HG03439 (cell line): ENCODE measurements at regions not wholly inside any gene's neighbourhood (a gene's known extent, or its start where the extent isn't known, plus 50 kb on each side); places are given as distances from the start of the nearest gene placed in this dataset.
A peak's percentile ranks its signal among the peaks of the same experiment; 100 is the strongest.

Source experiments
- ATAC-seq: cut with Tn5 transposase; IDR thresholded peaks from one replicate; pipeline ENCODE4 v1.9.1; 2021; ENCODE audit warnings: mild to moderate bottlenecking, moderate library complexity; ENCODE audit not compliant: unreplicated experiment

DNA sequence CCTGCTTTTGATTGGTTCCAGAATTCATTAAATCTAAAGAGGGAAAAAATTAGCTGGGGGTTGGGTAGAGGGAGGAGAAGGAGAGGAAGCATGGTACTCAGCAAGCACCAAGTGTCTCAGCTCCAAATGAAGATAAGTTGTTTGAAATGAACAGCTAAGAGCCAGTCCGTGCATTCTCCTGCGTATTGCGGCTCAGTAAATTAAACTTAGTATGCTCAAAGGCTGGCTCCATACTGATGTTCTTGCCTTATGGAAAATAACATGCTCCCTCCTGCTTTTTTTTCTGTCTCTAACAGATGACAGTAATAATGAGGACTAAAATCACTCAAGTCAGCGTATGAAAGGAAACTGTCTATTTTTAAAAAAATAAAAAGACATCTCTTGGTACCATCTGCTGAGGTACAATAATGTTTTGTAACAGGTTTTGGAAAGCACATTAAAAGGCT lies 161.0 kb downstream of the SPATA31D1 start:
- ATAC-seq, result no peak

GRCh38 chr9:82152181-82152580 lies 163.6 kb downstream of the SPATA31D1 start:
- no peak for ATAC-seq

DNA sequence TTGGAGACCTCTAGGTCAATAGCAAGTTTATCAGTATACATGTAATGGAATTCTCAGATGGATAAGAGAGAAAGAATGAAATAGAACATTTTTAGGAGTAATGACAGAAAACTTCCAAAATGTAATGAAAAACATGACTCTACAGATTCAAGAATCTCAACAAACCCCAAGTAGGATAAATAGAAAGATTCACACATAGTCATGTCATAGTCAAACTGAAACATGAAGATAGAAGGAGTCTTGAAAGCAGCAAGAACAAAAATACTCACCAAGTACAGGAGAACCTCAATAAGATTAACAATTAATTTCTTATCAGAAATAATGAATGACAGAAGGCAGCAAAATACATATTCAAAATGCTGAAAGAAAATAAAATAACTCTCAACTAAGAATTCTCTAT lies 164.5 kb downstream of the SPATA31D1 start:
- peak; percentile 75 for ATAC-seq

DNA sequence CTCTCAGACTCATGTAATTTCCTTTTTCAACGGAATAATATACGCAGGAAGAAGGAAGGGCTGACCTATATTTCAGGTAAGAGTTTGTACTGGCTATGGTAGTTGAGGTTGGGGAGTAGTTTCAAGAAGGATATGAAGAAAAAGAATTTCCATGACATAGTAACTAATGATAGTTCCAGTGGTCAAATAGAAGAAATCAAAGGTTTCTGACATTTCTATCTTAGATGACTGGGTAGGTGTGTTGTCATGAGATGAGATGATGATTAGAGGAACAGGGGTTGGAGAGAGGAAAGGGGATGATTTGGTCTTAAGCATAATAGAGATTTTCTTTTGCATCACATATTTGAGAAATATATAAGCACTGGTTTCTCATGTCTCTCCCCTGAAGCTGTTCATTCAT lies 166.0 kb downstream of the SPATA31D1 start:
- ATAC-seq, result no peak

DNA sequence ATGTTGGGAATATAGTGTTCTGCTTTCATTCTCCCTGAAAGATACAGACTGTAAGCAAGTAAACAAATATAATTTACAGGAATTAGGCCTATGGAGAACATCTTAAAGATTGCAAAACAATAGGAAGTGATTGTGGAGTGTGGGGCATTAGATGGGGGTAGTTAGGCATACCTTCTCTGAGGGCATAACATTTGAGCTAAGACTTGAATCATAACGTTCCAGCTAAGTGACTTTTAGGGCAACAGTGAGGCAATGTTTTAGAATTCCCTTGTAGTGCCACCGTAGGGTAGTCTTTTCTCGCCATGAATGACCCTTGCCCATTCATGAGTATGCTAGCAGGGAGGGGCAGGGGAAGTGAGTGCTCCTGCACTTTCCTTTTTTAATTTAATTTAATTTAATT lies 173.3 kb downstream of the SPATA31D1 start:
- ATAC-seq, result no peak

DNA sequence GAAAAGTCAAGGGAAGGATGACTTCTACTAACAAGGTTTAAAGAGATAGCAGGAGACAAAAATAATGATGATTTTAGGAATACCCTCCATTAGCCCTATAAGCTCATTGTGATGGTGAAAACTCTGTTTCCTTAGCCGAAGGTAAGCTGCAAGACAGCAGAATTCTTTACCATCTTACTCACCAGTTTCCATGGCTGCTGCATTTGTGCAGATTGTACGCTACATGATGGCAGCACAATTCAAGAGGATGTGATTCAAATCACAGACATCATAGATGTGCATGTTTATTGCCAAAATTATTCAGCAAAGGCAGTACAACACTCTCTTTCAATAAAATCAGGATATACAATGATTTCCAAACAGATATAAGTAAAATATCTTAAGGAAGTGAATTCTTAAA lies 175.6 kb downstream of the SPATA31D1 start:
- ATAC-seq, result no peak

DNA sequence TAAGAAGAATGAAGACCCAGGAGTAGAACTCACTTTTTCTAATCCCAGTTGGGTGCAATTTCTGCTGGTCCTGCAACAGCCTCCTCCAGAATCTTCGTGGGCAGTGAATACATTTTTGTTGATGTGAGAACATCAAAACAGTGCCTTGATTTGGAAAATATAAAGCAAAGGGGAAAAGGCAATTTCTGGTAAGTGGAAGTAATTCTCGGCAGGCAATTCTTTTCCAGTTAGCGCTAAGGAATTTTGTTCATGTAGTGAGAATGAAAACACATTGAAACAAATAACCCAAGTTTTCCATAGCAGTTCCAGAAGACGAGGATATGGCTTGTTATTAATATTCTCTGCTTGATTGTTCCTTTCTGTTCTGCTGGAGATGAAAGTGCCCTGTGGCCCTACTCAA lies 178.7 kb downstream of the SPATA31D1 start:
- ATAC-seq, result no peak

DNA sequence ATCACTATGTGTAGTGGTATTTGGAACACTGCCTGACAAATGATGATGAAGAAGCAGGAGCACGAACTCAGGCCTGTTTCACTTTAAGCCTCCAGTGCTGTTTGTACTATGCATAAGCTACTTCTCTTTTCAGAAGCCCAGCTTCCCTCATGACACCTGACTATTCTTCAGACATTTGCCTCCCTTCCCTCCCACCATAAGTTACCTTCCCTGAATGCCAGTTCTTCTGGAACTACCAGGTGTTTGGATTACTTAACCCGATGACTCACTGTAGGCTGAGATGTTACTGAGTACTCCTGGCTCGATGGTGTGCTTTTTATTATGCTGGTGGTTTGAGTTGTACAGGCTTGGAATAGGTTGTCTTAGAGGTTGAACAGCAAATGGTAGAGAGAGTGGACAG lies 180.0 kb downstream of the SPATA31D1 start:
- ATAC-seq, result no peak

DNA sequence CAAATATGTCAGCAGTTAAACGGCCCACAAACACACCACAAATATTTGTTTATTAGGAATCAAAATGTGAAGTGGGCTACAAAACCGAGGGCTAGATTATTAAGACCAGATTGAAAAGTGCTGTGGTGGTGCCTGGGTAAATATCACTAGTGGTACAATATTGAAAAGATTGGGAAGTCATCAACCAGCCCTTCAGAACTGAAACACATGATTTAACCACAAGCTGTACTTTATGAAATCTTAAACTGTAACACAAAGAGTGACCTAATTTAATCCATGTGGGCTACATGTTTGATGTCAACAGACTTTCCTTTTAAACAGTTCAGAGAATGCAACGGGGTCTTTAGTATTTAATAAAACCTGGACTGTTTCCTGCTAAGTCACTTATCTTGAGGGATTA lies 182.3 kb downstream of the SPATA31D1 start:
- no peak for ATAC-seq

DNA sequence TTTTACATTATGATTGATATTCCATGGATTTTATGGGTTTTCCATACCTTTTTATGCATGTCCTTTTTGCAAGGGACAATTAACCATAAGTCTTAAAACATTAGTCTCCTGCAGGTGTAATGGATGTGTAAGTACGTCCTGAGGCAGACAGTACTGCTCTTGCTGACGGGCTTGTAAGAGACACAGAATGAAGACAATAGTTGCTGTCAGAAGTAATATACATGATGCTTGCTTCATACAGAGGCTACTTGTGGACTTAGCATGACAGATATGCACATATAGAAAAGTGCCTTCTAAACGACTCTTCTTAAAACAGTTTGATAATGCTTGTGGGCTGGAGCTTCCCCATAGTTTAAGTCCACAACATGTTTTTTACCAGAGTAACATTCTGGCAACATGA lies 182.7 kb downstream of the SPATA31D1 start:
- ATAC-seq, result no peak

- ATAC-seq, result no peak
Measured at GRCh38 chr9:82180711-82181110, 192.1 kb downstream of the SPATA31D1 start.

DNA sequence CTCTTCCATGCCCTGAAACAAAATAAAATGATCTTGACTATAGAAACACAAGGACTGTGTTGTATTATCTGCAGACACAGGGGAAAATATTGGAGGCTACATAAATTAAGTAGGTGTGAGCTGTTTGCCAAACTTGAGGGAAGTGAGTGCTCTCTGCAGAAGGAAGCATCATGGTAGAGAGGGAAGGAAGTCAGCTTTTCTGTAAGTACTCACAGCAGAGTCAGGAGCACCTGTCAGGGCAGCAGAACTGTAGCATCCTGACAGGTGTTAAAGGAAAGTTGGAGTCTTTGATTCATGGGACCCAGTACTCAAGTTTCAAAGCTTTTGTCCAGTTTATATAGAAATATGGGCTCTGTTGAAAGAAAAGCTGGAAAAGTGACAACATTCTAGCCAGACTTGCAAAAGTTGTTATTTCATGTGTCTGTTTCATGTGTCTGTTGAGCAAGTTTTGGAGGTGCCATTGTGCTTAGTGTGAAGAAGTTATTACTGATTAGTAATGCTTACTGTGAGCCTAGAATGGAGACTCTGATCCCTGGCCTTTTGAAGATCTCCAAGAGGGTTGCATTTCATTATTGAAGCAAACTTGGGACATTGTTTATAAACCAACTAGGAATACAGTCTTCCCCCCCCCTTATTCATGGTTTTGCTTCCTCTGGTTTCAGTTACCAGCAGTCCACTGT lies 194.7 kb downstream of the SPATA31D1 start:
- ATAC-seq, result no peak

GRCh38 chr9:82184524-82184923 lies 196.0 kb downstream of the SPATA31D1 start:
- peak; percentile 76 for ATAC-seq

DNA sequence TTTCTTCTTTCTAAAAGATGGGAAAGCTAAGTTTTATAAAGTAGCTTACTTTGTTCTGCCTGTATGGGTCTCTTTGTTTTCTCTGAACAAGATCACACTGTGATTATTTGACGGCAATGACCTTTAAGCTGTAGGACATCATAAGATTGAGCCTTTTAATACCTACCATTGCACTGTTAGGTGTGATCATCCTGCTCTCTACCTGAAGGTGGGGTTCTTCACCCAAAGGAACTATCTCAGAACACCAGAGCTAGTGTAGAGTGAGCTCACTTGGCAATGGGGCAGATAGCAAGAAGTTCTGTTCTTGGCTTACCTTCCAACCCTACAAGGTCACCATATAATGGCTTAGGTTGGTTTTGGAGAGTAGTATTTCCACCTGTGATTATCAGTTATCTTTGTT lies 200.2 kb downstream of the SPATA31D1 start:
- ATAC-seq, result no peak

- no peak for ATAC-seq
Measured at GRCh38 chr9:82191082-82191770, 202.7 kb downstream of the SPATA31D1 start.

DNA sequence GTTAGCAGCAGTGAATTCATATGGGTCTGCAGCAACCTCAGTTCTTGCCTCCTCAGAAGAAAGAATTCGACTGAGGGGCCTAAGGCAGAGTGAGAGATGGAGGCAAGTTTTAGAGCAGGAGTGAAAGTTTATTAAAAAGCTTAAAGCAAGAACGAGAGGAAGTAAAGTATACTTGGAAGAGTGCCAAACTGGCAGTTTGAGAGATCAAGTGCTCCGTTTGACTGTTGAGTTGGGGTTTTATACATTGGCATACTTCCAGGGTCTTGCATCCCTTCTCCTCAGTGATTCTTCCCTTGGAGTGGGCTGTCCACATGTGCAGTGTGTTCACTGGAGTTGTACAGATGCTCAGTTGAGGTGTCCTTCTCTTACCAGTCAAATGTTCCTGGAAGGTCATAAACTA lies 203.6 kb downstream of the SPATA31D1 start:
- no peak for ATAC-seq

- no peak for ATAC-seq
Measured at GRCh38 chr9:82196622-82197441, 208.3 kb downstream of the SPATA31D1 start.

DNA sequence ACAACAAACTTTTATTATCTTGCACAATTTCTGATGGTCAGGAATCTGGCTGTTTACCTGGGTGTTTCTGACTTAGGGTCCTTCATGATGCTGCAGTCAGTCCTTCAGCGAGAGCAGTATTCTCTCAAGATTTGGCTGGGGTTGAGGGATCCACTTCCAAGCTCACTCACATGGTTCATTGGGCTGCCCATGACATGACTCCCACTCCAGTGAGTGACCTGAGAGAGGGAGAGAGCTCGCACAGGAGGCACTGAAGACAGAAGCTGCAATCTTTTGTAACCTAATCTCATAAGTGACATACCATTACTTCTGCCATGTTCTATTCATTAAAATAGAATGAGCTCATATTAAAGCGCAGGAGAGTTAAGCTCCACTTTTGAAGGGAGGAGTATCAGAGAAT lies 212.6 kb downstream of the SPATA31D1 start:
- no peak for ATAC-seq

DNA sequence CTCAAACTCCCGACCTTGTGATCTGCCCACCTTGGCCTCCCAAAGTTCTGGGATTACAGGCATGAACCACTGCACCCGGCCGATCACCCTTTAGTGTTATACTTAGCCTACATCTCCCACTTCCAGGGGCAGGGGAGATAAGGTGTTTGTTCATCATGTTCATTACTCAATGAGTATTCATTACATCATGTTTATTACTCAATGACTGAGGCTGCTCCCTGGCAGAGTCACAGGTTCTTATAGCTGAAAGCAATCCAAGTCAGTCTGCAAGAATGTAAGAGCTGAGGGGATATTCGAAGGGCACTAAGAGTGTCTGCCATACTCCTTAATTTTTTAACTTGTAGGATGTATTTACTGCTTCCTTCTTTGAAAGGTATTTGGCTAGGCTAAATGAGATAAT lies 214.2 kb downstream of the SPATA31D1 start:
- ATAC-seq, result no peak

- ATAC-seq, result no peak
Measured at GRCh38 chr9:82206490-82206889, 217.9 kb downstream of the SPATA31D1 start.

DNA sequence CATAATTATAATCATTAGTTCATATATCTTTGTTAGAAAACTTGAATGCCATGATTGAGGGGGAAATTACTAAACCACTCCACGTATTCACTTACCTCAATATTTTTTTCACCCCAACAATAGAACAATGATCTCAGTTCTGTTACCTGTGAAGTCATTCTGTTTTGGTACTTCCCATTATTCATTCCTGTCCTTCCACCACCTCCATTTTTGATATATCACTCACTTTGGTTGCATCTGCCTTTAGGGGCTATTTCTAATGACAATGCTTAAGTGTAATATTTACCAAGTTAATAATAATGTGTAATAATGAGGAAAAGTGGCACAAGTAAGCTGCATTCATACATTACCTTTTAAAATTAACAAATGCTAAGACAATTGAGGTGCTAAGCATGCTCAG lies 218.4 kb downstream of the SPATA31D1 start:
- no peak for ATAC-seq
